Ishikawa (cell line): ENCODE measurements at regions not wholly inside any gene's neighbourhood (a gene's known extent, or its start where the extent isn't known, plus 50 kb on each side); places are given as distances from the start of the nearest gene placed in this dataset.

Source experiments
- CEBPB ChIP-seq: IDR thresholded peaks from 2 replicates; pipeline ENCODE4 v1.6.1; 2012
- EGR1 ChIP-seq: IDR thresholded peaks from 2 replicates; pipeline ENCODE4 v1.6.1; 2012
- EP300 ChIP-seq: IDR thresholded peaks from 2 replicates; pipeline ENCODE4 v1.6.1; 2012; ENCODE audit warnings: borderline replicate concordance
- NFIC ChIP-seq: IDR thresholded peaks from 2 replicates; pipeline ENCODE4 v1.6.1; 2012
- TCF12 ChIP-seq: IDR thresholded peaks from 2 replicates; pipeline ENCODE4 v1.6.1; 2012; ENCODE audit warnings: low read depth
- TF ChIP-seq, protein P1 (sequence below): IDR thresholded peaks from 2 replicates; pipeline ENCODE4 v1.6.1; 2012; ENCODE audit warnings: low read depth, mild to moderate bottlenecking
- TF ChIP-seq, protein P2 (sequence below): IDR thresholded peaks from 2 replicates; pipeline ENCODE4 v1.6.1; 2012

DNA sequence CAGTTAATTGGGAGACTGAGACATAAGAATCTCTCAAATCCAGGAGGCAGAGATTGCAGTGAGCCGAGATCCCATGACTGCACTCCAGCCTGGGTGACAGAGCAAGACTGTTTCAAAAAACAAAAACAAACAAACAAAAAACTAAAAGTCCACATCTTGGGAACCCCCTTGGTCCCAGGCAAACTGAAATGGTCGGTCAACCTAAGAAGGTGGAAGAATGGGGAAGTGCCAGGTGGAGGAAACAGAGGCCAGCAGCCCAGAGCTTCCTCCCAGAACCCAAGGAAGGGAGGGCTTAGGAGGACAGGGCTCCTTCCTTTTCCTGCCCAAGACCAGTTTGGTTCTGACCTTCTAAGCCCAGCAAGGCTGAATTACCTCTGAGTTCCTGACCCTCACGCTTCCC is 121.0 kb upstream of the FUT8 start:
- TF ChIP-seq EP300 (no peak), TCF12 (no peak), CEBPB (no peak), NFIC (no peak), EGR1 (no peak)
- TF ChIP-seq, protein P1, sequence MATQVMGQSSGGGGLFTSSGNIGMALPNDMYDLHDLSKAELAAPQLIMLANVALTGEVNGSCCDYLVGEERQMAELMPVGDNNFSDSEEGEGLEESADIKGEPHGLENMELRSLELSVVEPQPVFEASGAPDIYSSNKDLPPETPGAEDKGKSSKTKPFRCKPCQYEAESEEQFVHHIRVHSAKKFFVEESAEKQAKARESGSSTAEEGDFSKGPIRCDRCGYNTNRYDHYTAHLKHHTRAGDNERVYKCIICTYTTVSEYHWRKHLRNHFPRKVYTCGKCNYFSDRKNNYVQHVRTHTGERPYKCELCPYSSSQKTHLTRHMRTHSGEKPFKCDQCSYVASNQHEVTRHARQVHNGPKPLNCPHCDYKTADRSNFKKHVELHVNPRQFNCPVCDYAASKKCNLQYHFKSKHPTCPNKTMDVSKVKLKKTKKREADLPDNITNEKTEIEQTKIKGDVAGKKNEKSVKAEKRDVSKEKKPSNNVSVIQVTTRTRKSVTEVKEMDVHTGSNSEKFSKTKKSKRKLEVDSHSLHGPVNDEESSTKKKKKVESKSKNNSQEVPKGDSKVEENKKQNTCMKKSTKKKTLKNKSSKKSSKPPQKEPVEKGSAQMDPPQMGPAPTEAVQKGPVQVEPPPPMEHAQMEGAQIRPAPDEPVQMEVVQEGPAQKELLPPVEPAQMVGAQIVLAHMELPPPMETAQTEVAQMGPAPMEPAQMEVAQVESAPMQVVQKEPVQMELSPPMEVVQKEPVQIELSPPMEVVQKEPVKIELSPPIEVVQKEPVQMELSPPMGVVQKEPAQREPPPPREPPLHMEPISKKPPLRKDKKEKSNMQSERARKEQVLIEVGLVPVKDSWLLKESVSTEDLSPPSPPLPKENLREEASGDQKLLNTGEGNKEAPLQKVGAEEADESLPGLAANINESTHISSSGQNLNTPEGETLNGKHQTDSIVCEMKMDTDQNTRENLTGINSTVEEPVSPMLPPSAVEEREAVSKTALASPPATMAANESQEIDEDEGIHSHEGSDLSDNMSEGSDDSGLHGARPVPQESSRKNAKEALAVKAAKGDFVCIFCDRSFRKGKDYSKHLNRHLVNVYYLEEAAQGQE = no peak
- TF ChIP-seq, protein P2, sequence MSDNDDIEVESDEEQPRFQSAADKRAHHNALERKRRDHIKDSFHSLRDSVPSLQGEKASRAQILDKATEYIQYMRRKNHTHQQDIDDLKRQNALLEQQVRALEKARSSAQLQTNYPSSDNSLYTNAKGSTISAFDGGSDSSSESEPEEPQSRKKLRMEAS = no peak
